ENCODE measurements at regions not wholly inside any gene's neighbourhood (a gene's known extent, or its start where the extent isn't known, plus 50 kb on each side); places are given as distances from the start of the nearest gene placed in this dataset.

GRCh38 chr2:82001614-82002013 is 1697.1 kb upstream of the LRRTM1 start:
- H3K27ac ChIP-seq (ENCODE audit: low read length) = no peak overlapping the region
- TF ChIP-seq, protein P1, sequence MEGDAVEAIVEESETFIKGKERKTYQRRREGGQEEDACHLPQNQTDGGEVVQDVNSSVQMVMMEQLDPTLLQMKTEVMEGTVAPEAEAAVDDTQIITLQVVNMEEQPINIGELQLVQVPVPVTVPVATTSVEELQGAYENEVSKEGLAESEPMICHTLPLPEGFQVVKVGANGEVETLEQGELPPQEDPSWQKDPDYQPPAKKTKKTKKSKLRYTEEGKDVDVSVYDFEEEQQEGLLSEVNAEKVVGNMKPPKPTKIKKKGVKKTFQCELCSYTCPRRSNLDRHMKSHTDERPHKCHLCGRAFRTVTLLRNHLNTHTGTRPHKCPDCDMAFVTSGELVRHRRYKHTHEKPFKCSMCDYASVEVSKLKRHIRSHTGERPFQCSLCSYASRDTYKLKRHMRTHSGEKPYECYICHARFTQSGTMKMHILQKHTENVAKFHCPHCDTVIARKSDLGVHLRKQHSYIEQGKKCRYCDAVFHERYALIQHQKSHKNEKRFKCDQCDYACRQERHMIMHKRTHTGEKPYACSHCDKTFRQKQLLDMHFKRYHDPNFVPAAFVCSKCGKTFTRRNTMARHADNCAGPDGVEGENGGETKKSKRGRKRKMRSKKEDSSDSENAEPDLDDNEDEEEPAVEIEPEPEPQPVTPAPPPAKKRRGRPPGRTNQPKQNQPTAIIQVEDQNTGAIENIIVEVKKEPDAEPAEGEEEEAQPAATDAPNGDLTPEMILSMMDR (IDR thresholded peaks at IDR 0.05; ENCODE audit: borderline replicate concordance, extremely low read depth, low read length, poor library complexity, severe bottlenecking) = no peak
- TF ChIP-seq EZH2 (IDR thresholded peaks at IDR 0.05; ENCODE audit: borderline replicate concordance, low read depth, low read length, severe bottlenecking) = no peak
- no peak overlapping the region for H2AFZ ChIP-seq (ENCODE audit: low read depth, low read length)
- H3K9ac ChIP-seq (ENCODE audit: low read depth, low read length) = no peak overlapping the region
- DNase-seq (no peak), ATAC-seq (ENCODE audit: insufficient read depth, low read depth) (no peak)
- no peaks in the 10 kb centered on the region for H4K20me1 ChIP-seq (ENCODE audit: insufficient read depth, low read length)
- no peaks in the 10 kb centered on the region for H3K27me3 ChIP-seq (ENCODE audit: insufficient read depth, low read length, poor library complexity)
- H3K4me3 ChIP-seq (ENCODE audit: low read depth in 1 of 2, low read length in 2 of 2) = no peak overlapping the region
- H3K4me2 ChIP-seq (ENCODE audit: insufficient read depth, low read length) = no peak overlapping the region
- H3K79me2 ChIP-seq (ENCODE audit: insufficient read depth, low read length) = no peaks in the 10 kb centered on the region
- H3K36me3 ChIP-seq (ENCODE audit: insufficient read depth, low read length) = no peaks in the 10 kb centered on the region
- no peaks in the 10 kb centered on the region for H3K4me1 ChIP-seq (ENCODE audit: insufficient read depth, low read length)
- no peaks in the 10 kb centered on the region for H3K9me3 ChIP-seq (ENCODE audit: insufficient read depth, low read length, severe bottlenecking)

GRCh38 chr2:82000606-82001005 is 1696.1 kb upstream of the LRRTM1 start:
- no peak for TF ChIP-seq EZH2 (IDR thresholded peaks at IDR 0.05; ENCODE audit: borderline replicate concordance, low read depth, low read length, severe bottlenecking)
- TF ChIP-seq, protein P1 (IDR thresholded peaks at IDR 0.05; ENCODE audit: borderline replicate concordance, extremely low read depth, low read length, poor library complexity, severe bottlenecking) = no peak
- Histone ChIP-seq H3K27me3 (ENCODE audit: insufficient read depth, low read length, poor library complexity) (no peaks in the 10 kb centered on the region), H3K9ac (ENCODE audit: low read depth, low read length) (no peak overlapping the region), H3K79me2 (ENCODE audit: insufficient read depth, low read length) (no peaks in the 10 kb centered on the region), H2AFZ (ENCODE audit: low read depth, low read length) (no peak overlapping the region), H4K20me1 (ENCODE audit: insufficient read depth, low read length) (no peaks in the 10 kb centered on the region), H3K4me3 (ENCODE audit: low read depth in 1 of 2, low read length in 2 of 2) (no peak overlapping the region), H3K4me1 (ENCODE audit: insufficient read depth, low read length) (no peaks in the 10 kb centered on the region), H3K9me3 (ENCODE audit: insufficient read depth, low read length, severe bottlenecking) (no peaks in the 10 kb centered on the region), H3K4me2 (ENCODE audit: insufficient read depth, low read length) (no peak overlapping the region), H3K27ac (ENCODE audit: low read length) (no peak overlapping the region), H3K36me3 (ENCODE audit: insufficient read depth, low read length) (no peaks in the 10 kb centered on the region)
- no peak for ATAC-seq (ENCODE audit: insufficient read depth, low read depth)
- DNase-seq = no peak

DNA sequence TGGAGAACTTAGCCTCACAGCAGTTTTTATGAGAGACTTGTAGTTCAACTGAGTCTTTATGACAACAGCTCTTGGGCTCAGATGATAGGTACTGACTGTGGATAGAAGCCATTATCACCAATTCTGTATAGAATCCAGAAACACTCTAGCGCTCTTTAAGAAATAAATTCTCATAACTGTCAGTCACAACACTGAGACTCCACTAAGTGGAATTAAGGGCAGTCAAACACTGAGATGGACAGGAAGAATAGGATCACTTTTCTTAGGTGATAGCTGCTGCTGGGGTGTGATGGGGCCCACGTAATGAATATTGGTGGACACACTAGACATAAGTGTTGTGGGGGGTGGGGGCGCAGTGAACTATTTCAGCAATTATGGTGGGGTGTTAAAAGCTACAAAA is 1691.8 kb upstream of the LRRTM1 start:
- Histone ChIP-seq H3K9ac (ENCODE audit: low read depth, low read length) (no peak overlapping the region), H4K20me1 (ENCODE audit: insufficient read depth, low read length) (no peaks in the 10 kb centered on the region), H3K27ac (ENCODE audit: low read length) (no peak overlapping the region), H2AFZ (ENCODE audit: low read depth, low read length) (no peak overlapping the region), H3K4me3 (ENCODE audit: low read depth in 1 of 2, low read length in 2 of 2) (no peak overlapping the region), H3K27me3 (ENCODE audit: insufficient read depth, low read length, poor library complexity) (no peaks in the 10 kb centered on the region), H3K9me3 (ENCODE audit: insufficient read depth, low read length, severe bottlenecking) (no peaks in the 10 kb centered on the region), H3K4me2 (ENCODE audit: insufficient read depth, low read length) (no peak overlapping the region), H3K36me3 (ENCODE audit: insufficient read depth, low read length) (no peaks in the 10 kb centered on the region), H3K79me2 (ENCODE audit: insufficient read depth, low read length) (no peaks in the 10 kb centered on the region), H3K4me1 (ENCODE audit: insufficient read depth, low read length) (no peaks in the 10 kb centered on the region)
- TF ChIP-seq EZH2 (IDR thresholded peaks at IDR 0.05; ENCODE audit: borderline replicate concordance, low read depth, low read length, severe bottlenecking) = no peak
- TF ChIP-seq, protein P1 (IDR thresholded peaks at IDR 0.05; ENCODE audit: borderline replicate concordance, extremely low read depth, low read length, poor library complexity, severe bottlenecking) = no peak
- DNase-seq (no peak), ATAC-seq (ENCODE audit: insufficient read depth, low read depth) (no peak)

DNA sequence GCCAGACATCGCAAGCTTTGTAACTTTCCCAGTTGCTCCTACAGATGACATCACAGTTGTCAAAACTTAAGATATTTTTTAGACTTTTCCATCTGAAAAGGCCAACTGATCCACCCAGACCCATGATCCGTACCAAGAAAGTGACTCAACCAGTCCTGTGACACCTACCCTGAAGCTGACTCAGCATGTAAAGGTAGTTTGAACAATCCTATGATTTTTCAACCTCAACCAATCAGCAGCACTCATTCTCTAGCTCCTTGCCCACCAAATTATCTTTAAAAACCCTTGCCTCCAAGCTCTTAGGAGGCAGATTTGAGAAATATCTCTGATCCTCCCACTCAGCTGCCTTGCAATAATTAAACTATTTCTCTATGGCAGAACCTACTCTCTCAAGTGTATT is 1686.7 kb upstream of the LRRTM1 start:
- Histone ChIP-seq H4K20me1 (ENCODE audit: insufficient read depth, low read length) (no peaks in the 10 kb centered on the region), H3K79me2 (ENCODE audit: insufficient read depth, low read length) (no peaks in the 10 kb centered on the region), H2AFZ (ENCODE audit: low read depth, low read length) (no peak overlapping the region), H3K4me2 (ENCODE audit: insufficient read depth, low read length) (no peak overlapping the region), H3K36me3 (ENCODE audit: insufficient read depth, low read length) (no peaks in the 10 kb centered on the region), H3K9me3 (ENCODE audit: insufficient read depth, low read length, severe bottlenecking) (no peaks in the 10 kb centered on the region), H3K9ac (ENCODE audit: low read depth, low read length) (no peak overlapping the region), H3K4me3 (ENCODE audit: low read depth in 1 of 2, low read length in 2 of 2) (no peak overlapping the region), H3K27me3 (ENCODE audit: insufficient read depth, low read length, poor library complexity) (no peaks in the 10 kb centered on the region), H3K27ac (ENCODE audit: low read length) (no peak overlapping the region), H3K4me1 (ENCODE audit: insufficient read depth, low read length) (no peaks in the 10 kb centered on the region)
- no peak for ATAC-seq (ENCODE audit: insufficient read depth, low read depth)
- no peak for DNase-seq
- TF ChIP-seq, protein P1 (IDR thresholded peaks at IDR 0.05; ENCODE audit: borderline replicate concordance, extremely low read depth, low read length, poor library complexity, severe bottlenecking) = no peak
- TF ChIP-seq EZH2 (IDR thresholded peaks at IDR 0.05; ENCODE audit: borderline replicate concordance, low read depth, low read length, severe bottlenecking) = no peak
